Right ventricle myocardium inferior (tissue), 1 donor: ENCODE measurements at regions not wholly inside any gene's neighbourhood (a gene's known extent, or its start where the extent isn't known, plus 50 kb on each side); places are given as distances from the start of the nearest gene placed in this dataset.
A peak's percentile ranks its signal among the peaks of the same experiment; 100 is the strongest.

Experiments used
- ATAC-seq: fragments of 200-7000 bp; cut with Tn5 transposase; one replicate; pipeline ENCODE4 v1.9.1; 2020; ENCODE audit warnings: mild to moderate bottlenecking, moderate library complexity
- DNase-seq: peaks from one replicate; pipeline ENCODE4 v3.0.0; 2021; ENCODE audit errors: missing footprints
- intact Hi-C: fragments of 100-400 bp; cut with DNase I; formaldehyde crosslinking; loops from one replicate; pipeline ENCODE4 v1.11.0; 2022
- donor health status: DM: no; HTN: yes; CAD: no; lungs with severe emphysema.

GRCh38 chr15:31468911-31469785, 142.5 kb downstream of the KLF13 start:
- DNase-seq: no peak
- intact Hi-C loops: no loop called here
- no peak for ATAC-seq

GRCh38 chr15:31469786-31470525, 143.3 kb downstream of the KLF13 start:
- intact Hi-C loops: no loop called here
- no peak for DNase-seq
- no peak for ATAC-seq

- DNase-seq (no peak), ATAC-seq (no peak)
- intact Hi-C loops: no loop called here
Observed at GRCh38 chr15:31470756-31471155, 144.1 kb downstream of the KLF13 start.

GRCh38 chr15:31471731-31472430, 145.2 kb downstream of the KLF13 start:
- intact Hi-C loops: no loop called here
- ATAC-seq (peak; percentile 49), DNase-seq (no peak)

GRCh38 chr15:31472636-31473384, 146.2 kb downstream of the KLF13 start:
- no peak for DNase-seq
- intact Hi-C loops: no loop called here

GRCh38 chr15:31473385-31474058, 146.9 kb downstream of the KLF13 start:
- no peak for ATAC-seq
- no peak for DNase-seq
- intact Hi-C loops: no loop called here

More at GRCh38 chr15:31472636-31473384, 146.2 kb downstream of the KLF13 start:
- ATAC-seq: peak; percentile 56

- ATAC-seq (no peak), DNase-seq (no peak)
- intact Hi-C loops: no loop called here
Observed at GRCh38 chr15:31474059-31474868, 147.6 kb downstream of the KLF13 start.

GRCh38 chr15:31476236-31476810, 149.7 kb downstream of the KLF13 start:
- DNase-seq (no peak), ATAC-seq (no peak)
- intact Hi-C loops: no loop called here

GRCh38 chr15:31476866-31477265, 150.2 kb downstream of the KLF13 start:
- no peak for DNase-seq
- ATAC-seq: no peak
- intact Hi-C loops: no loop called here

- no peak for ATAC-seq
- DNase-seq: no peak
- intact Hi-C loops: no loop called here
Observed at GRCh38 chr15:31477301-31477700, 150.7 kb downstream of the KLF13 start.

GRCh38 chr15:31477851-31478701, 151.4 kb downstream of the KLF13 start:
- intact Hi-C loops: no loop called here
- no peak for ATAC-seq
- DNase-seq: no peak

- DNase-seq: no peak
- intact Hi-C loops: no loop called here
- ATAC-seq: no peak
Observed at GRCh38 chr15:31478702-31479221, 152.1 kb downstream of the KLF13 start.

- ATAC-seq (no peak), DNase-seq (no peak)
- intact Hi-C loops: loop anchor here (10.0 kb wide), 1 partner anchor 116 kb away; no protein-coding TSS in a partner anchor
Observed at GRCh38 chr15:31480356-31481025, 153.9 kb downstream of the KLF13 start.

- no peak for ATAC-seq
- intact Hi-C loops: loop anchor here (10.0 kb wide), 1 partner anchor 116 kb away; no protein-coding TSS in a partner anchor
- DNase-seq: no peak
Observed at GRCh38 chr15:31481142-31481541, 154.5 kb downstream of the KLF13 start.
